Pancreas (tissue), 10 donors: ENCODE measurements at regions not wholly inside any gene's neighbourhood (a gene's known extent, or its start where the extent isn't known, plus 50 kb on each side); places are given as distances from the start of the nearest gene placed in this dataset.

ENCODE experiments used
- ATAC-seq, 4 donors: fragments of 200-7000 bp; cut with Tn5 transposase; one replicate each; pipeline versions ENCODE4 v1.8.0 to v1.9.1; 2020; ENCODE audit warnings: mild to moderate bottlenecking in 4 of 4, moderate library complexity in 4 of 4
- DNase-seq, 6 donors: peaks; one replicate each; pipeline ENCODE4 v3.0.0-alpha.2; 2020
- FAIRE-seq: peaks from 2 replicates; lab custom pipeline; 2012; peaks lifted over from hg19 to GRCh38; lab: Jason Lieb, UNC
- H3K27ac ChIP-seq, 4 donors: fragments of 200-600 bp; sonication (generic); 1 replicate in 3 of 4; 2 replicates in 1 of 4; pipeline versions ENCODE4 v1.5.0 to v1.8.0; 2020
- H3K27me3 ChIP-seq, 4 donors: fragments of 200-600 bp; one replicate each; pipeline ENCODE4 v1.8.0; 2021
- H3K36me3 ChIP-seq, 3 donors: fragments of 200-600 bp; sonication (generic) in 1 of 3; one replicate each; pipeline versions ENCODE4 v1.5.0 to v1.8.0; 2020 to 2021
- H3K4me1 ChIP-seq, 3 donors: fragments of 200-600 bp; one replicate each; pipeline ENCODE4 v1.8.0; 2021
- H3K4me3 ChIP-seq, 4 donors: fragments of 200-600 bp; sonication (generic) in 2 of 4; one replicate each; pipeline versions ENCODE4 v1.5.0 to v1.8.0; 2020 to 2021
- H3K9me3 ChIP-seq, 4 donors: fragments of 200-600 bp; one replicate each; pipeline ENCODE4 v1.8.0; 2021
- CTCF ChIP-seq, 4 donors: fragments of 200-600 bp; sonication (generic) in 3 of 4; IDR thresholded peaks; one replicate each; pipeline versions ENCODE4 v1.5.0 to v1.8.0; 2021; ENCODE audit warnings: antibody characterized with exemption in 4 of 4
- WGBS, 2 donors: extraction: QIAGEN DNeasy Blood & Tissue Kit; methylation state at CpG; one replicate each; pipeline ENCODE4 v1.1.7; 2013; 5-methylcytosine and 5-hydroxymethylcytosine counted together
- intact Hi-C, 3 donors: fragments of 100-400 bp; cut with DNase I; formaldehyde crosslinking; loops; one replicate each; pipeline versions ENCODE4 v1.11.1 to v1.14.2; 2022
- donor health status: healthy with polysubstance abuse.
- donor health status: DM: no; HTN: no; CAD: no; lungs with moderate emphysema.
- donor health status: DM: no; HTN: no; CAD: no.
- donor health status: control.
- donor health status: control.
- donor health status: Bipolar disorder and iron deficiency.
- donor health status: DM: yes; HTN: yes; CAD: no.
- donor health status: DM: no; HTN: no; CAD: no.
- donor health status: DM: no; HTN: no; CAD: no.
- donor health status: DM: yes; HTN: yes; CAD: no.

- intact Hi-C loops: no loop called here
- no peaks in the 10 kb centered on the region for H3K36me3 ChIP-seq
- FAIRE-seq (peak; percentile 85), ATAC-seq (peak; percentile 91 to 98 (median 96)), DNase-seq (no peak)
- 7 to 9% methylated on average over 7 of the region's 7 CpGs for WGBS, 2 donors
- no peaks in the 10 kb centered on the region for H3K27me3 ChIP-seq
- TF ChIP-seq CTCF (IDR thresholded peaks at IDR 0.05): peak; percentile 36 to 74 (median 58)
- no peaks in the 10 kb centered on the region for H3K9me3 ChIP-seq
- H3K4me1 ChIP-seq: peaks cover 0 to 7% (median 0%) of the 10 kb centered on the region in 3 donors
- H3K4me3 ChIP-seq: no peak overlapping the region
- H3K27ac ChIP-seq: no peak overlapping the region
Measured at GRCh38 chr11:96464700-96465307, 75.0 kb downstream of the JRKL start.

- TF ChIP-seq CTCF (IDR thresholded peaks at IDR 0.05): no peak
- 31 to 32% methylated on average over 3 of the region's 3 CpGs for WGBS, 2 donors
- H3K27me3 ChIP-seq: no peaks in the 10 kb centered on the region
- no peaks in the 10 kb centered on the region for H3K9me3 ChIP-seq
- no peak overlapping the region for H3K27ac ChIP-seq
- FAIRE-seq: no peak
- H3K4me1 ChIP-seq: peaks cover 0 to 7% (median 0%) of the 10 kb centered on the region in 3 donors
- DNase-seq: no peak
- intact Hi-C loops: no loop called here
- no peaks in the 10 kb centered on the region for H3K36me3 ChIP-seq
- H3K4me3 ChIP-seq: no peak overlapping the region
- ATAC-seq: peak in 1 of 4 donors; percentile 15
Measured at GRCh38 chr11:96465512-96465911, 75.7 kb downstream of the JRKL start.

- 99 to 100% methylated on average over 2 of the region's 2 CpGs for WGBS, 2 donors
- no peak for DNase-seq
- no peak for FAIRE-seq
- TF ChIP-seq CTCF (IDR thresholded peaks at IDR 0.05): no peak
- Histone ChIP-seq H3K9me3 (no peaks in the 10 kb centered on the region), H3K27ac (no peak overlapping the region), H3K27me3 (no peaks in the 10 kb centered on the region), H3K4me3 (no peak overlapping the region), H3K36me3 (no peaks in the 10 kb centered on the region), H3K4me1 (peaks cover 0 to 7% (median 0%) of the 10 kb centered on the region in 3 donors)
- ATAC-seq: no peak
- intact Hi-C loops: no loop called here
Measured at GRCh38 chr11:96466607-96467006, 76.8 kb downstream of the JRKL start.

- Histone ChIP-seq H3K27me3 (no peaks in the 10 kb centered on the region), H3K4me3 (no peak overlapping the region), H3K36me3 (no peaks in the 10 kb centered on the region), H3K4me1 (no peaks in the 10 kb centered on the region), H3K27ac (no peak overlapping the region), H3K9me3 (no peaks in the 10 kb centered on the region)
- WGBS, 2 donors: 45 to 51% methylated on average over 3 of the region's 3 CpGs
- no peak for TF ChIP-seq CTCF (IDR thresholded peaks at IDR 0.05)
- DNase-seq: no peak
- ATAC-seq: no peak
- intact Hi-C loops: no loop called here
- FAIRE-seq: no peak
Measured at GRCh38 chr11:96469776-96470175, 80.0 kb downstream of the JRKL start.

DNA sequence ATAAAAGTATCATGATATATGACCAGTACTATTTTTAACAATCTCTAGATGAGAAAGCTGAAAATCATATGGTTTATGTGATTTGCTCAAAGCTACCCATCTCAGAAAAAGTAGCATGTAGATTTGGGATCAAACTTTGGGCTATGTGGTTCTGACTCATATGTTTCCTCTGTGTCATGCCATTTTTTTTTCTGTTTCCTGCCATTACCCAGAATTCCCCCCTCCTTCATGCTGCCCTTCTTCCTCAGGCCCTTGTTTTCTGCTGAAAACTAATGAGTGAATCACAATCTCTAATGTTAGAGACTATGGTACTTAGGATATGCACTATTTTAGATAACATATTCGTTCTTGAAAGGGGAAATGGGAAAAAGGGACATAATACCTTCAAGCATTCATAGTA, 80.7 kb downstream of the JRKL start:
- Histone ChIP-seq H3K4me1 (no peaks in the 10 kb centered on the region), H3K36me3 (no peaks in the 10 kb centered on the region), H3K27me3 (no peaks in the 10 kb centered on the region), H3K27ac (no peak overlapping the region), H3K9me3 (no peaks in the 10 kb centered on the region), H3K4me3 (no peak overlapping the region)
- no peak for FAIRE-seq
- DNase-seq: no peak
- intact Hi-C loops: no loop called here
- WGBS, 2 donors: 61 to 76% methylated on average over 1 of the region's 1 CpG
- no peak for ATAC-seq
- TF ChIP-seq CTCF (IDR thresholded peaks at IDR 0.05): no peak
